ENCODE measurements at regions not wholly inside any gene's neighbourhood (a gene's known extent, or its start where the extent isn't known, plus 50 kb on each side); places are given as distances from the start of the nearest gene placed in this dataset.
A peak's percentile ranks its signal among the peaks of the same experiment; 100 is the strongest.

GRCh38 chr2:13143451-13143850 is 426.7 kb downstream of the TRIB2 start:
- DNase-seq (ENCODE audit: low spot score): no peak
- no peak for TF ChIP-seq CTCF (IDR thresholded peaks at IDR 0.05; ENCODE audit: unreplicated experiment)
- no peaks in the 10 kb centered on the region for H3K36me3 Mint-ChIP-seq (ENCODE audit: low read depth, unreplicated experiment)
- no peaks in the 10 kb centered on the region for H3K9me3 Mint-ChIP-seq (ENCODE audit: unreplicated experiment)
- no peaks in the 10 kb centered on the region for H3K4me1 Mint-ChIP-seq (ENCODE audit: unreplicated experiment)
- H3K4me3 Mint-ChIP-seq (ENCODE audit: unreplicated experiment): no peak overlapping the region
- no peaks in the 10 kb centered on the region for H3K27me3 Mint-ChIP-seq (ENCODE audit: unreplicated experiment)
- no peak overlapping the region for H3K27ac Mint-ChIP-seq (ENCODE audit: unreplicated experiment)

- no peak for TF ChIP-seq CTCF (IDR thresholded peaks at IDR 0.05; ENCODE audit: unreplicated experiment)
- Mint-ChIP-seq H3K9me3 (ENCODE audit: unreplicated experiment) (no peaks in the 10 kb centered on the region), H3K27ac (ENCODE audit: unreplicated experiment) (no peak overlapping the region), H3K36me3 (ENCODE audit: low read depth, unreplicated experiment) (no peaks in the 10 kb centered on the region), H3K4me1 (ENCODE audit: unreplicated experiment) (no peaks in the 10 kb centered on the region), H3K4me3 (ENCODE audit: unreplicated experiment) (no peak overlapping the region), H3K27me3 (ENCODE audit: unreplicated experiment) (no peaks in the 10 kb centered on the region)
- DNase-seq (ENCODE audit: low spot score): no peak
Measured at GRCh38 chr2:13156916-13157315, 440.2 kb downstream of the TRIB2 start.

DNA sequence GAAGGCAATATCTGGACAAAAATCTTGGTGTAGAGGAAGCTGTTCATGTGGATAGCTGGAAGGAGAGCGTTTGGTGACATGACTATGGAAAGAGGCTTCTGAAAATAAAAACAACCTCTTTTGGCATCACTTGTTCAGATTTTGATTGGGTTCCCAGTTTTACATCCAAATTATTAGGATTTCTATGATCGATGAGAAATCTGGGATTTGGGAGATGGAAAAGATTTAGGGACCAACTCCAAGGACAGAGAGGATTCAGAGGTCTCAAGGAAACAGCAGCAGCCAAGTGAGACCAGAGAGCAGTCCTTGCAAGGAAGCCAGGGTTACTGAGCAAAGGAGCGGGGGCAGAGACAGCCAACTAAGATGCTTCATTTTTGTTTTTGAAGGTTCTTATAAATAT is 441.7 kb downstream of the TRIB2 start:
- H3K4me3 Mint-ChIP-seq (ENCODE audit: unreplicated experiment): no peak overlapping the region
- no peak for TF ChIP-seq CTCF (IDR thresholded peaks at IDR 0.05; ENCODE audit: unreplicated experiment)
- no peaks in the 10 kb centered on the region for H3K9me3 Mint-ChIP-seq (ENCODE audit: unreplicated experiment)
- no peak for DNase-seq (ENCODE audit: low spot score)
- no peaks in the 10 kb centered on the region for H3K36me3 Mint-ChIP-seq (ENCODE audit: low read depth, unreplicated experiment)
- H3K27ac Mint-ChIP-seq (ENCODE audit: unreplicated experiment): no peak overlapping the region
- H3K4me1 Mint-ChIP-seq (ENCODE audit: unreplicated experiment): no peaks in the 10 kb centered on the region
- no peaks in the 10 kb centered on the region for H3K27me3 Mint-ChIP-seq (ENCODE audit: unreplicated experiment)

GRCh38 chr2:13180729-13181128 is 464.0 kb downstream of the TRIB2 start:
- Mint-ChIP-seq H3K9me3 (ENCODE audit: unreplicated experiment) (no peaks in the 10 kb centered on the region), H3K4me3 (ENCODE audit: unreplicated experiment) (no peak overlapping the region), H3K27me3 (ENCODE audit: unreplicated experiment) (peaks cover 4% of the 10 kb centered on the region), H3K27ac (ENCODE audit: unreplicated experiment) (no peak overlapping the region), H3K36me3 (ENCODE audit: low read depth, unreplicated experiment) (no peaks in the 10 kb centered on the region), H3K4me1 (ENCODE audit: unreplicated experiment) (no peaks in the 10 kb centered on the region)
- no peak for DNase-seq (ENCODE audit: low spot score)
- peak; percentile 59 for TF ChIP-seq CTCF (IDR thresholded peaks at IDR 0.05; ENCODE audit: unreplicated experiment)

- no peak for DNase-seq (ENCODE audit: low spot score)
- H3K36me3 Mint-ChIP-seq (ENCODE audit: low read depth, unreplicated experiment): no peaks in the 10 kb centered on the region
- no peak overlapping the region for H3K27ac Mint-ChIP-seq (ENCODE audit: unreplicated experiment)
- H3K9me3 Mint-ChIP-seq (ENCODE audit: unreplicated experiment): no peaks in the 10 kb centered on the region
- H3K4me3 Mint-ChIP-seq (ENCODE audit: unreplicated experiment): no peak overlapping the region
- no peaks in the 10 kb centered on the region for H3K27me3 Mint-ChIP-seq (ENCODE audit: unreplicated experiment)
- no peak for TF ChIP-seq CTCF (IDR thresholded peaks at IDR 0.05; ENCODE audit: unreplicated experiment)
- no peaks in the 10 kb centered on the region for H3K4me1 Mint-ChIP-seq (ENCODE audit: unreplicated experiment)
Measured at GRCh38 chr2:13193075-13193474, 476.3 kb downstream of the TRIB2 start.
